Psoas muscle (tissue), 7 donors: ENCODE measurements at regions not wholly inside any gene's neighbourhood (a gene's known extent, or its start where the extent isn't known, plus 50 kb on each side); places are given as distances from the start of the nearest gene placed in this dataset.

Experiments
- ATAC-seq, 4 donors: fragments of 200-7000 bp; cut with Tn5 transposase; one replicate each; pipeline ENCODE4 v1.9.1; 2020; ENCODE audit warnings: moderate library complexity in 3 of 4, mild to moderate bottlenecking in 2 of 4
- DNase-seq, 2 donors: peaks; one replicate each; pipeline ENCODE4 v3.0.0-alpha.2; 2020
- H3K27ac ChIP-seq: fragments of 200-600 bp; one replicate; pipeline ENCODE4 v1.8.0; 2022
- H3K27me3 ChIP-seq, 3 donors: fragments of 200-600 bp in 1 of 3; one replicate each; pipeline versions ENCODE4 v1.6.1 to v1.8.0; 2013 to 2022; ENCODE audit warnings: low read length in 2 of 3, mild to moderate bottlenecking in 2 of 3, moderate library complexity in 1 of 3; ENCODE audit not compliant: insufficient read depth in 3 of 3
- H3K36me3 ChIP-seq, 2 donors: fragments of 200-600 bp in 1 of 2; one replicate each; pipeline versions ENCODE4 v1.6.1 to v1.8.0; 2013 to 2022; ENCODE audit warnings: low read depth in 1 of 2, mild to moderate bottlenecking in 1 of 2, moderate library complexity in 1 of 2; ENCODE audit not compliant: insufficient read depth in 1 of 2
- H3K4me1 ChIP-seq: fragments of 200-600 bp; one replicate; pipeline ENCODE4 v1.8.0; 2022
- H3K4me3 ChIP-seq: fragments of 200-600 bp; one replicate; pipeline ENCODE4 v1.8.0; 2022; ENCODE audit warnings: mild to moderate bottlenecking
- H3K9me3 ChIP-seq: fragments of 200-600 bp; one replicate; pipeline ENCODE4 v1.8.0; 2022
- CTCF ChIP-seq: fragments of 200-600 bp; IDR thresholded peaks from one replicate; pipeline ENCODE4 v1.8.0; 2022; ENCODE audit warnings: antibody characterized with exemption
- WGBS, 3 donors: extraction: QIAGEN DNeasy Blood & Tissue Kit; methylation state at CpG; one replicate each; pipeline versions ENCODE4 v1.1.6 to v1.1.7; 2013; 5-methylcytosine and 5-hydroxymethylcytosine counted together
- intact Hi-C, 2 donors: fragments of 100-400 bp; cut with DNase I; formaldehyde crosslinking; loops; one replicate each; pipeline versions ENCODE4 v1.11.0 to v1.14.2; 2022
- donor health status: healthy with polysubstance abuse.
- donor health status: DM: no; HTN: no; CAD: no; lungs with moderate emphysema.
- donor health status: Bipolar disorder and iron deficiency.
- donor health status: healthy.
- donor health status: DM: yes; HTN: yes; CAD: no.
- donor health status: DM: no; HTN: no; CAD: no.
- donor health status: DM: yes; HTN: yes; CAD: no.

GRCh38 chr7:52006674-52007073 lies 690.1 kb upstream of the COBL start:
- 72 to 86% (median 84%) methylated on average over 1 of the region's 1 CpG for WGBS, 3 donors
- intact Hi-C loops: no loop called here

GRCh38 chr7:52005613-52006012 lies 689.0 kb upstream of the COBL start:
- intact Hi-C loops: no loop called here
- Histone ChIP-seq H3K4me3 (no peak overlapping the region), H3K9me3 (no peaks in the 10 kb centered on the region), H3K27ac (no peak overlapping the region), H3K4me1 (no peaks in the 10 kb centered on the region), H3K27me3 (no peaks in the 10 kb centered on the region), H3K36me3 (no peaks in the 10 kb centered on the region)
- DNase-seq (no peak), ATAC-seq (no peak)
- WGBS, 3 donors: 54 to 59% (median 58%) methylated on average over 4 of the region's 4 CpGs
- TF ChIP-seq CTCF: no peak

More at GRCh38 chr7:52006674-52007073, 690.1 kb upstream of the COBL start:
- Histone ChIP-seq H3K4me1 (no peaks in the 10 kb centered on the region), H3K27me3 (no peaks in the 10 kb centered on the region), H3K36me3 (no peaks in the 10 kb centered on the region), H3K9me3 (no peaks in the 10 kb centered on the region), H3K27ac (no peak overlapping the region), H3K4me3 (no peak overlapping the region)
- DNase-seq: no peak
- no peak for TF ChIP-seq CTCF
- no peak for ATAC-seq

- no peak for DNase-seq
- peaks cover 6% of the 10 kb centered on the region for H3K9me3 ChIP-seq
- no peaks in the 10 kb centered on the region for H3K27me3 ChIP-seq
- H3K36me3 ChIP-seq: no peaks in the 10 kb centered on the region
- intact Hi-C loops: no loop called here
- H3K27ac ChIP-seq: no peak overlapping the region
- H3K4me3 ChIP-seq: no peak overlapping the region
- WGBS, 3 donors: 43 to 62% (median 43%) methylated on average over 2 of the region's 2 CpGs
- ATAC-seq: no peak
- TF ChIP-seq CTCF: no peak
- no peaks in the 10 kb centered on the region for H3K4me1 ChIP-seq
Measured at GRCh38 chr7:51995596-51996179, 679.1 kb upstream of the COBL start.

DNA sequence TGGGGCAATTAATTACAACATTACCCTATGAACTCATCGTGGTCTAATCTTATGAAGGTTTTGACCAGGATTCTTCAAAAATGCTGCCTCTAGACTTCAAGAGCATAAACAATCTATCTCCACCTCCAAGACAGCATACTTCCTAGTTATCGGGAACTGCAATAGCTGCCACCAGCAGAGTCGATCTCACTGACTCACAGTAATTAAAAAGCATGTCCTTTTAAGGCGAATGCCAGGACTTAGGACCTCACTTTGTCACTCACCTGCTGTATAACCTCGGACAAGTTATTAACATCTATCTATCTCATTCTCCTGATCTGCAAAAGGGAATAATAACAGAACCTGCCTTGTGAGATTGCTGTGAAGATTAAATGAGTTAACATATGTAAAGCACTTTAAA lies 666.0 kb upstream of the COBL start:
- 54 to 59% (median 54%) methylated on average over 5 of the region's 5 CpGs for WGBS, 3 donors
- H3K4me3 ChIP-seq: no peak overlapping the region
- ATAC-seq: no peak
- no peak overlapping the region for H3K27ac ChIP-seq
- DNase-seq: no peak
- no peaks in the 10 kb centered on the region for H3K27me3 ChIP-seq
- no peaks in the 10 kb centered on the region for H3K36me3 ChIP-seq
- no peaks in the 10 kb centered on the region for H3K9me3 ChIP-seq
- TF ChIP-seq CTCF: no peak
- intact Hi-C loops: no loop called here
- no peaks in the 10 kb centered on the region for H3K4me1 ChIP-seq

DNA sequence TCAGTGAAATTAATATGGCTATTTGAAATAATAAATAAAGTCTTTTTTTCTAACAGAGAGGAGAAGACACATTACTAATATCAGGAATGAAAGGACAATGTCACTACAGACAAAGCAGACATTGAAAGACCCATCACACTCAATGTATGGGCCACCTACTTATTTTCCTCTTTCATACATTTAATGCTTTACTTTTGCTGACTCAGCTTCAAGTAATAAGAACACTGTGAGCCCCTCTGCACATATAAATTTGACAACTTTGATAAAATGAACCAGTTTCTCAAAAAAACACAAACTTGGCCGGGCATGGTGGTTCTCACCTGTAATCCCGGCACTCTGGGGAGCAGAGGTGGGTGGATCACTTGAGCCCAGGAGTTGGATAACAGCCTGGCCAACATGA lies 664.2 kb upstream of the COBL start:
- WGBS, 3 donors: 78 to 90% (median 81%) methylated on average over 2 of the region's 2 CpGs

More for the DNA sequence above, 664.2 kb upstream of the COBL start:
- Histone ChIP-seq H3K27me3 (no peaks in the 10 kb centered on the region), H3K36me3 (no peaks in the 10 kb centered on the region), H3K9me3 (no peaks in the 10 kb centered on the region), H3K4me3 (no peak overlapping the region), H3K4me1 (no peaks in the 10 kb centered on the region), H3K27ac (no peak overlapping the region)
- ATAC-seq: no peak
- no peak for TF ChIP-seq CTCF
- DNase-seq: no peak
- intact Hi-C loops: no loop called here
